WTC11 (cell line): ENCODE measurements at regions not wholly inside any gene's neighbourhood (a gene's known extent, or its start where the extent isn't known, plus 50 kb on each side); places are given as distances from the start of the nearest gene placed in this dataset.

Source experiments
- ATF1 ChIP-seq: sonication (generic); formaldehyde crosslinking; IDR thresholded peaks from 2 replicates; pipeline ENCODE4 v1.8.1; 2023; ENCODE audit warnings: mild to moderate bottlenecking, moderate library complexity, missing genetic modification reagents
- CREB1 ChIP-seq: sonication (generic); formaldehyde crosslinking; IDR thresholded peaks from 2 replicates; pipeline ENCODE4 v1.8.0; 2023; ENCODE audit warnings: mild to moderate bottlenecking, missing genetic modification reagents
- CTCF ChIP-seq: fragments of 200-600 bp; IDR thresholded peaks from 2 replicates; pipeline ENCODE4 v1.8.0; 2022; ENCODE audit warnings: antibody characterized with exemption
- JUN ChIP-seq: sonication (generic); formaldehyde crosslinking; IDR thresholded peaks from 2 replicates; pipeline ENCODE4 v1.8.0; 2023; ENCODE audit warnings: mild to moderate bottlenecking, missing genetic modification reagents
- MLX ChIP-seq: sonication (generic); formaldehyde crosslinking; IDR thresholded peaks from 2 replicates; pipeline ENCODE4 v1.8.1; 2023; ENCODE audit warnings: mild to moderate bottlenecking, missing genetic modification reagents, moderate library complexity
- NFE2L1 ChIP-seq: sonication (generic); formaldehyde crosslinking; IDR thresholded peaks from 2 replicates; pipeline ENCODE4 v1.8.1; 2023; ENCODE audit warnings: missing genetic modification reagents
- NR1H2 ChIP-seq: sonication (generic); formaldehyde crosslinking; IDR thresholded peaks from 2 replicates; pipeline ENCODE4 v1.9.0; 2021; ENCODE audit warnings: mild to moderate bottlenecking, moderate library complexity, missing genetic modification reagents
- USF1 ChIP-seq: sonication (generic); formaldehyde crosslinking; IDR thresholded peaks from 2 replicates; pipeline ENCODE4 v1.8.0; 2022; ENCODE audit warnings: mild to moderate bottlenecking, missing genetic modification reagents
- TF ChIP-seq, protein P1 (sequence below): fragments of 250-450 bp; sonication (Bioruptor Pico); conservative IDR thresholded peaks from 2 replicates; pipeline ENCODE4 v1.9.0; 2021; ENCODE audit warnings: mild to moderate bottlenecking
- TF ChIP-seq, protein P2 (sequence below): sonication (generic); formaldehyde crosslinking; IDR thresholded peaks from 2 replicates; pipeline ENCODE4 v1.8.1; 2022; ENCODE audit warnings: low read depth, mild to moderate bottlenecking, moderate library complexity, missing genetic modification reagents, borderline replicate concordance

- TF ChIP-seq USF1 (CRISPR knock-in tag) (no peak), CTCF (no peak), NFE2L1 (CRISPR knock-in tag) (no peak), ATF1 (CRISPR knock-in tag) (no peak), NR1H2 (no peak), MLX (no peak), CREB1 (CRISPR knock-in tag) (no peak), JUN (CRISPR knock-in tag) (no peak)
- TF ChIP-seq, protein P1, sequence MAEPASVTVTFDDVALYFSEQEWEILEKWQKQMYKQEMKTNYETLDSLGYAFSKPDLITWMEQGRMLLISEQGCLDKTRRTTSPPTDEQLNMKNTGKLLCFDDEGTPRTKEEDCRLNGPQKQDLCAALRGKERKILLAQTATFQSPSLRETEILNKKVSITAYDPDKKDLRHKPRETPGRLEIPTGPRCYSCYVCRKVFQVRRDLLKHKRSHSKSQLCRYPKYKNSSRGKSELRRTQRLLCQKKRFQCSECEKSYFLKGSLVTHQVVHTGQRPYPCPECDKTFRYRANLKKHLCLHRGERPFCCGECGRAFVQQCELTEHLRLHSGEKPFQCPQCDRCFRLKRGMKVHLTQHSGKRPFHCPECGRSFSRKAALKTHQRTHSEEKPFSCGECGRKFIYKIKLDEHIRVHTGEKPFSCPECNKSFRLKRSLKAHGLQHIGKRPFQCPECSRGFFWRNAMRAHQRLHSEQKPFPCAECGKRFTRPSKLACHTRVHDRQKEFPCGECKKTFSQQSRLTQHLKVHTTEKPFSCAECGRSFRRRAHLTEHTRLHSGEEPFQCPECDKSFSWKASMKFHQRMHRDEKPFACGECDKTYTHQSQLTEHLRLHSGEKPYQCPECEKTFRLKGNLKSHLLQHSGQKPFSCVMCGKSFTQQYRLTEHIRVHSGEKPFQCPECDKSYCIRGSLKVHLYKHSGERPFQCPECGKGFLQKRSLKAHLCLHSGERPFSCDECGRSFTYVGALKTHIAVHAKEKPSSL (CRISPR knock-in tag), result no peak
- TF ChIP-seq, protein P2, sequence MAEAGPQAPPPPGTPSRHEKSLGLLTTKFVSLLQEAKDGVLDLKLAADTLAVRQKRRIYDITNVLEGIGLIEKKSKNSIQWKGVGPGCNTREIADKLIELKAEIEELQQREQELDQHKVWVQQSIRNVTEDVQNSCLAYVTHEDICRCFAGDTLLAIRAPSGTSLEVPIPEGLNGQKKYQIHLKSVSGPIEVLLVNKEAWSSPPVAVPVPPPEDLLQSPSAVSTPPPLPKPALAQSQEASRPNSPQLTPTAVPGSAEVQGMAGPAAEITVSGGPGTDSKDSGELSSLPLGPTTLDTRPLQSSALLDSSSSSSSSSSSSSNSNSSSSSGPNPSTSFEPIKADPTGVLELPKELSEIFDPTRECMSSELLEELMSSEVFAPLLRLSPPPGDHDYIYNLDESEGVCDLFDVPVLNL (CRISPR knock-in tag), result no peak
Observed at GRCh38 chr2:136505462-136505861, 259.9 kb upstream of the THSD7B start.
